GM21786 (cell line): ENCODE measurements at regions not wholly inside any gene's neighbourhood (a gene's known extent, or its start where the extent isn't known, plus 50 kb on each side); places are given as distances from the start of the nearest gene placed in this dataset.
A peak's percentile ranks its signal among the peaks of the same experiment; 100 is the strongest.
"Not testable (repeated sequence)": the region's sequence is repeated elsewhere in the genome, so short reads cannot be mapped to it uniquely, and the experiment has no call there.

Experiments used
- ATAC-seq: cut with Tn5 transposase; IDR thresholded peaks from one replicate; pipeline ENCODE4 v1.9.1; 2021; ENCODE audit not compliant: unreplicated experiment

GRCh38 chr3:30481241-30481640 lies 125.2 kb upstream of the TGFBR2 start:
- ATAC-seq: no peak

GRCh38 chr3:30484229-30484628 lies 122.2 kb upstream of the TGFBR2 start:
- not testable (repeated sequence) for ATAC-seq

- ATAC-seq: no peak
Measured at GRCh38 chr3:30486368-30486767, 120.0 kb upstream of the TGFBR2 start.

GRCh38 chr3:30488070-30488756 lies 118.2 kb upstream of the TGFBR2 start:
- ATAC-seq: no peak

GRCh38 chr3:30492322-30493192 lies 113.8 kb upstream of the TGFBR2 start:
- ATAC-seq: no peak

GRCh38 chr3:30493911-30494311 lies 112.5 kb upstream of the TGFBR2 start:
- ATAC-seq: no peak

- no peak for ATAC-seq
Measured at GRCh38 chr3:30495172-30496065, 111.0 kb upstream of the TGFBR2 start.

GRCh38 chr3:30496066-30496966 lies 110.1 kb upstream of the TGFBR2 start:
- no peak for ATAC-seq

GRCh38 chr3:30498587-30498967 lies 107.8 kb upstream of the TGFBR2 start:
- ATAC-seq: no peak

- ATAC-seq: peak; percentile 93
Measured at GRCh38 chr3:30500666-30501399, 105.6 kb upstream of the TGFBR2 start.

GRCh38 chr3:30501526-30501925 lies 104.9 kb upstream of the TGFBR2 start:
- ATAC-seq: no peak

GRCh38 chr3:30502051-30502741 lies 104.2 kb upstream of the TGFBR2 start:
- ATAC-seq: peak; percentile 0

GRCh38 chr3:30502742-30503073 lies 103.7 kb upstream of the TGFBR2 start:
- peak; percentile 47 for ATAC-seq

- ATAC-seq: no peak
Measured at GRCh38 chr3:30503446-30503845, 103.0 kb upstream of the TGFBR2 start.

- no peak for ATAC-seq
Measured at GRCh38 chr3:30504939-30505338, 101.5 kb upstream of the TGFBR2 start.

- ATAC-seq: no peak
Measured at GRCh38 chr3:30505866-30506520, 100.4 kb upstream of the TGFBR2 start.

- ATAC-seq: no peak
Measured at GRCh38 chr3:30508339-30508738, 98.1 kb upstream of the TGFBR2 start.

GRCh38 chr3:30510596-30510995 lies 95.8 kb upstream of the TGFBR2 start:
- no peak for ATAC-seq
